Stomach (tissue), 8 donors: ENCODE measurements at regions not wholly inside any gene's neighbourhood (a gene's known extent, or its start where the extent isn't known, plus 50 kb on each side); places are given as distances from the start of the nearest gene placed in this dataset.

ENCODE experiments used
- DNase-seq, 2 donors: peaks; one replicate each; pipeline versions ENCODE4 v3.0.0 to v3.0.0-alpha.2; 2013 to 2019
- H3K27ac ChIP-seq, 5 donors: fragments of 200-600 bp in 4 of 5; sonication (generic) in 4 of 5; one replicate each; pipeline ENCODE4 v1.5.1; 2013 to 2019; ENCODE audit warnings: mild to moderate bottlenecking in 1 of 5, moderate library complexity in 1 of 5
- H3K27me3 ChIP-seq, 3 donors: fragments of 200-600 bp; sonication (generic); one replicate each; pipeline ENCODE4 v1.5.1; 2017 to 2019; ENCODE audit warnings: mixed run types in 1 of 3
- H3K36me3 ChIP-seq, 4 donors: fragments of 200-600 bp; sonication (generic); 1 replicate in 3 of 4; 2 replicates in 1 of 4; pipeline ENCODE4 v1.5.1; 2016 to 2019
- H3K4me1 ChIP-seq, 4 donors: fragments of 200-600 bp; sonication (generic); one replicate each; pipeline ENCODE4 v1.5.1; 2016 to 2019
- H3K4me3 ChIP-seq, 4 donors: fragments of 200-600 bp; sonication (generic) in 3 of 4; one replicate each; pipeline ENCODE4 v1.5.1; 2016 to 2019; ENCODE audit warnings: mild to moderate bottlenecking in 1 of 4
- H3K9me3 ChIP-seq, 4 donors: fragments of 200-600 bp; sonication (generic); one replicate each; pipeline ENCODE4 v1.5.1; 2016 to 2019
- EP300 ChIP-seq: sonication (generic); formaldehyde crosslinking; IDR thresholded peaks from one replicate; pipeline ENCODE4 v1.6.1; 2017; ENCODE audit warnings: antibody characterized with exemption
- POLR2A ChIP-seq, 4 donors: fragments of 450-650 bp; IDR thresholded peaks; one replicate each; pipeline ENCODE4 v1.6.1; 2016; ENCODE audit warnings: antibody characterized with exemption in 4 of 4, control low read depth in 2 of 4, mild to moderate bottlenecking in 1 of 4, moderate library complexity in 1 of 4
- POLR2AphosphoS5 ChIP-seq, 3 donors: sonication (generic); formaldehyde crosslinking; IDR thresholded peaks; one replicate each; pipeline ENCODE4 v1.6.1; 2016; ENCODE audit warnings: antibody characterized with exemption in 3 of 3
- whole genome bisulfite sequencing, 5 donors: extraction: QIAGEN DNeasy Blood & Tissue Kit in 3 of 5; methylation state at CpG; one replicate each; pipeline versions ENCODE4 v1.1.5 to v1.1.7; 2013 to 2018; 5-methylcytosine and 5-hydroxymethylcytosine counted together
- intact Hi-C: fragments of 100-400 bp; cut with DNase I; formaldehyde crosslinking; loops from one replicate; pipeline ENCODE4 v1.15.1; 2023; ENCODE audit warnings: low total_unique reads
- TF ChIP-seq, protein P1 (sequence below), 7 experiments: fragments of 450-650 bp in 4 of 7; fragments of 200-600 bp in 3 of 7; sonication (generic) in 3 of 7; IDR thresholded peaks; one replicate each; pipeline ENCODE4 v1.5.1; 2016 to 2019; ENCODE audit warnings: antibody characterized with exemption in 7 of 7, control low read depth in 2 of 7, mild to moderate bottlenecking in 1 of 7
- donor health status: healthy with polysubstance abuse.
- donor health status: Bipolar disorder and iron deficiency.
- donor health status: healthy.

DNA sequence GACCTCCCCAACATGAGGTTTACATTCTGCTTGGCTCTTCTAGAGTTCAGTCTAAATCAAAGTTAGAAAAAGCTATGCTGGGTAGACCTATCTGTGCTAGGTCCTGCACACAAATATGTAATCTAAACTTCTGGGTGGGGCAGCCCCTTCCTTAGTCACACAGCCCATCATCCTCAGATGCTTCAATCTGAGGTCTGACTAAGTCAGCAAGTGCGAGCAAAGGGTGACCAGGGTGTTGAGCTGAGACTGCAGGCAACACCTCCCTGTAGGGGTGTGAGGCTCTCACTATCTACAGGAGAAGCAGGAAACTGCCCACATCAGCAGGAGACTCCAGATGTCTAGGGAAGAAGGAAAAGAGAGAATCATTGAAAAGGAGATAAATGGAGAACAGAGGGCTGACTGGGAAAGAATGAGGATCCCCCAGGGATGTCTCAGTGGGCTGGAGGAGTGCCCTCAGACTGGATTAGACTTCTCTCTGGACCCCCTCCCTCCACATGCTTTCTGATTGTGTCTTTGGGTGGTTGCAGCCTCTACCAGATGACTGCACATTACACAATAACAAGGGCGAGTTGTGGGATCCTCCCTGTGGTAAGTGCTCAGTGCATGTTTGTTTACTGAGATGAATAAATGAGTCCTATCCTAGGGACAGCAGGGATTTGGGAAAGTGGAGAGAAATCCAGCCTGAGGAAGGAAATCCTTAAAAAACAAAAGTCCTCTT, 266.2 kb upstream of the PLET1 start:
- Histone ChIP-seq H3K27ac (peak overlapping the region in 1 of 5 donors; percentile 43), H3K4me1 (peaks cover 13 to 37% (median 25%) of the 10 kb centered on the region in 4 donors), H3K4me3 (no peak overlapping the region), H3K36me3 (no peaks in the 10 kb centered on the region), H3K9me3 (no peaks in the 10 kb centered on the region), H3K27me3 (peaks cover 0 to 4% (median 0%) of the 10 kb centered on the region in 3 donors)
- intact Hi-C loops: no loop called here
- TF ChIP-seq POLR2A (IDR thresholded peaks at IDR 0.05) (no peak), POLR2AphosphoS5 (IDR thresholded peaks at IDR 0.05) (peak in 2 of 3 donors; percentile 3 to 30), EP300 (no peak)
- TF ChIP-seq, protein P1, sequence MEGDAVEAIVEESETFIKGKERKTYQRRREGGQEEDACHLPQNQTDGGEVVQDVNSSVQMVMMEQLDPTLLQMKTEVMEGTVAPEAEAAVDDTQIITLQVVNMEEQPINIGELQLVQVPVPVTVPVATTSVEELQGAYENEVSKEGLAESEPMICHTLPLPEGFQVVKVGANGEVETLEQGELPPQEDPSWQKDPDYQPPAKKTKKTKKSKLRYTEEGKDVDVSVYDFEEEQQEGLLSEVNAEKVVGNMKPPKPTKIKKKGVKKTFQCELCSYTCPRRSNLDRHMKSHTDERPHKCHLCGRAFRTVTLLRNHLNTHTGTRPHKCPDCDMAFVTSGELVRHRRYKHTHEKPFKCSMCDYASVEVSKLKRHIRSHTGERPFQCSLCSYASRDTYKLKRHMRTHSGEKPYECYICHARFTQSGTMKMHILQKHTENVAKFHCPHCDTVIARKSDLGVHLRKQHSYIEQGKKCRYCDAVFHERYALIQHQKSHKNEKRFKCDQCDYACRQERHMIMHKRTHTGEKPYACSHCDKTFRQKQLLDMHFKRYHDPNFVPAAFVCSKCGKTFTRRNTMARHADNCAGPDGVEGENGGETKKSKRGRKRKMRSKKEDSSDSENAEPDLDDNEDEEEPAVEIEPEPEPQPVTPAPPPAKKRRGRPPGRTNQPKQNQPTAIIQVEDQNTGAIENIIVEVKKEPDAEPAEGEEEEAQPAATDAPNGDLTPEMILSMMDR (IDR thresholded peaks at IDR 0.05): no peak
- DNase-seq: no peak
- 55 to 65% (median 59%) methylated on average over 2 of the region's 2 CpGs for WGBS, 5 donors

DNA sequence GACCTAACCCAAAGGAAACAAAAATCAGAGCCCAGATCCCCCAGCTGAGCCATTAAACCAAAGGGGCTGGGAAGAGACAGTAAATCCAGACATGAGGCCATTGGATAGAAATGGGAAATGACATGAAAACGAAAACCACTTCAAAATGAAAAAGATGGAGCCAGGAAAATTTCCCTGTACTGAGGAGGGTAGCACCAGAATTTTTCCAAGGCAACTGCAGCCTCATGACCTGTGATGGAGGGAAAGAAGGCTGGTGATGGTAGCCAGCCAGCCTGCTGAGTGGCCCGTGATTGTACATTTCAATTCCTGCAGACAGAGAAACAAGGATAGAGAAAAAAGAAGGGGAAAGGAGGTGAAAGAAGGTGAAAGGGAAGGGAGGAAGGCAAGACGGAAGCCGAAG, 268.4 kb upstream of the PLET1 start:
- H3K36me3 ChIP-seq: no peaks in the 10 kb centered on the region
- WGBS, 5 donors: 83 to 92% (median 87%) methylated on average over 4 of the region's 4 CpGs
- H3K9me3 ChIP-seq: no peaks in the 10 kb centered on the region
- no peak for DNase-seq
- TF ChIP-seq EP300: no peak
- no peak for TF ChIP-seq POLR2AphosphoS5 (IDR thresholded peaks at IDR 0.05)
- no peak for TF ChIP-seq POLR2A (IDR thresholded peaks at IDR 0.05)
- TF ChIP-seq, protein P1 (IDR thresholded peaks at IDR 0.05): no peak
- no peak overlapping the region for H3K27ac ChIP-seq
- intact Hi-C loops: no loop called here
- H3K4me3 ChIP-seq: no peak overlapping the region
- H3K27me3 ChIP-seq: peaks cover 0 to 4% (median 0%) of the 10 kb centered on the region in 3 donors
- H3K4me1 ChIP-seq: peaks cover 10 to 43% (median 24%) of the 10 kb centered on the region in 4 donors

DNA sequence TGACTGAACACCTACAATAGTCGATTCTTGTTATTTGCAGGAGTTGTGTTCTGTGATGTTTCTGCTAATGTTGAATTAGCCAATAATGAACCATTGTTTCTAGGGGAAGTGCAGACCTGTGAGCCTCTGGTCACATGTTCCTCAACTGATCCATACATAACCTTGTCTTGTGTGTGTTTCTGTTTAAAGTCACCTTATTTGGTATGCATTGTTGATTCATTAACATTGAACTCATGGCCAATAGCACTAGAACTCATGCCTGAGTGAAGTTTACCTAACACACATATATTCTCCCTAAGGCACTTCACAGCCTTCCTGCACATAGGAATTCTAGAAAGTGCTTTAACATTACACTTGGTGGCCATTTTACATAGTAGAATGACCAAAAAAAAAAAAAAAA, 271.8 kb upstream of the PLET1 start:
- no peak for DNase-seq
- TF ChIP-seq POLR2AphosphoS5 (IDR thresholded peaks at IDR 0.05) (no peak), POLR2A (IDR thresholded peaks at IDR 0.05) (no peak), EP300 (no peak)
- TF ChIP-seq, protein P1 (IDR thresholded peaks at IDR 0.05): no peak
- peaks cover 0 to 15% (median 2%) of the 10 kb centered on the region in 4 donors for H3K4me1 ChIP-seq
- intact Hi-C loops: no loop called here
- H3K27me3 ChIP-seq: no peaks in the 10 kb centered on the region
- H3K27ac ChIP-seq: no peak overlapping the region
- no peaks in the 10 kb centered on the region for H3K36me3 ChIP-seq
- WGBS, 5 donors: 29 to 56% (median 37%) methylated on average over 1 of the region's 1 CpG
- H3K4me3 ChIP-seq: no peak overlapping the region
- H3K9me3 ChIP-seq: no peaks in the 10 kb centered on the region

DNA sequence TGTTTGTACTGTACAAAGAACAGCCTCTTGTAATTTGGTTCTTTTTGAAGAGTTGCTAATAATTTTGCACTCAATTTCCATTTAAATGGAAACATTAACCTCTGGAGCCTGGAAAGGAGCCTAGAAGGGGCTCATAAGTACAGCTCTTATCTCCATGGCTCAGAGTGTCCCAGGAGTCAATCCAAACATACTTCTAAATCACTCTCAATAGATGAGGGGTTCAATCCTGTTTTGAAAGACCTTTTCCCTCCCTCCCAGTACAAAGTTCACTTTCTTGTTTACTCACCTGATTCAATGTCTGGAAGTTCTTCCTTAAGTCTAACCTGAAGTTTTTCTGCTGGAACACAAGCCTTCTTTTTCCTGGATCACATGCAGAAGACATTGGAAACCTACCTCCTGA, 273.0 kb upstream of the PLET1 start:
- H3K36me3 ChIP-seq: no peaks in the 10 kb centered on the region
- H3K9me3 ChIP-seq: no peaks in the 10 kb centered on the region
- DNase-seq: no peak
- no peak overlapping the region for H3K4me3 ChIP-seq
- peaks cover 0 to 15% (median 2%) of the 10 kb centered on the region in 4 donors for H3K4me1 ChIP-seq
- no peaks in the 10 kb centered on the region for H3K27me3 ChIP-seq
- intact Hi-C loops: no loop called here
- no peak overlapping the region for H3K27ac ChIP-seq
- no peak for TF ChIP-seq POLR2A (IDR thresholded peaks at IDR 0.05)
- TF ChIP-seq POLR2AphosphoS5 (IDR thresholded peaks at IDR 0.05): no peak
- TF ChIP-seq EP300: no peak
- TF ChIP-seq, protein P1 (IDR thresholded peaks at IDR 0.05): no peak
